B cell (primary cell): ENCODE measurements at regions not wholly inside any gene's neighbourhood (a gene's known extent, or its start where the extent isn't known, plus 50 kb on each side); places are given as distances from the start of the nearest gene placed in this dataset.

Experiments
- ATAC-seq: fragments of 200-7000 bp; cut with Tn5 transposase; one replicate; pipeline ENCODE4 v1.10.0; 2021; ENCODE audit warnings: low read depth, mild to moderate bottlenecking, moderate number of reproducible peaks, moderate library complexity
- CTCF ChIA-PET: fragments of 350-600 bp; sonication (Branson Sonifier 250); formaldehyde crosslinking; loops from one replicate; lab custom pipeline; 2021; ENCODE audit warnings: antibody characterized with exemption, inconsistent platforms; lab: Charles Lee
- POLR2A ChIA-PET: fragments of 350-600 bp; sonication (Branson Sonifier 250); formaldehyde crosslinking; loops from one replicate; lab custom pipeline; 2021; ENCODE audit warnings: antibody characterized with exemption; lab: Charles Lee
- DNase-seq: peaks from one replicate; pipeline ENCODE4 v3.0.0; 2013
- H2AFZ ChIP-seq: 2 replicates; pipeline ENCODE4 v1.6.1; 2012; ENCODE audit warnings: mild to moderate bottlenecking, low read depth, low read length; ENCODE audit not compliant: insufficient read depth, poor library complexity, severe bottlenecking
- H3K27ac ChIP-seq, 2 donors: 1 replicate in 1 of 2; 2 replicates in 1 of 2; pipeline ENCODE4 v1.5.1; 2012 to 2013; ENCODE audit warnings: low read length in 2 of 2, mild to moderate bottlenecking in 2 of 2, moderate library complexity in 1 of 2
- H3K27me3 ChIP-seq, 4 experiments: fragments of 200-600 bp in 1 of 4; sonication (generic) in 1 of 4; replicated peaks in 1 of 4; 1 replicate in 2 of 4; 2 replicates in 2 of 4; pipeline versions ENCODE4 v1.6.1 to v1.7.0; 2013 to 2016; ENCODE audit warnings: low read length in 3 of 4, mild to moderate bottlenecking in 2 of 4, mixed read lengths in 1 of 4, moderate library complexity in 1 of 4; ENCODE audit not compliant: insufficient read depth in 4 of 4, control insufficient read depth in 3 of 4; ENCODE audit errors: control extremely low read depth in 1 of 4
- H3K36me3 ChIP-seq, 2 experiments: replicated peaks in 1 of 2; 1 replicate in 1 of 2; 2 replicates in 1 of 2; pipeline versions ENCODE4 v1.6.1 to v1.7.1; 2013; ENCODE audit warnings: low read length in 1 of 2; ENCODE audit not compliant: insufficient read depth in 2 of 2, control insufficient read depth in 1 of 2; ENCODE audit errors: control extremely low read depth in 1 of 2, extremely low read depth in 1 of 2
- H3K4me1 ChIP-seq, 2 donors: fragments of 200-600 bp in 1 of 2; sonication (generic) in 1 of 2; 1 replicate in 1 of 2; 2 replicates in 1 of 2; pipeline versions ENCODE4 v1.5.1 to v1.6.1; 2013 to 2017; ENCODE audit warnings: low read length in 2 of 2; ENCODE audit not compliant: control insufficient read depth in 2 of 2, insufficient read depth in 2 of 2
- H3K4me2 ChIP-seq: replicated peaks from 2 replicates; pipeline ENCODE3; 2012; ENCODE audit warnings: mild to moderate bottlenecking, low read depth, low read length; ENCODE audit not compliant: poor library complexity, severe bottlenecking
- H3K4me3 ChIP-seq, 5 experiments: fragments of 200-600 bp in 1 of 5; sonication (generic) in 1 of 5; 1 replicate in 3 of 5; 2 replicates in 2 of 5; pipeline versions ENCODE4 v1.5.1 to v1.7.0; 2011 to 2016; ENCODE audit warnings: low read length in 4 of 5, mild to moderate bottlenecking in 4 of 5, low read depth in 2 of 5, control low read depth in 1 of 5, moderate library complexity in 1 of 5; ENCODE audit not compliant: insufficient read depth in 1 of 5; ENCODE audit errors: control extremely low read depth in 1 of 5, extremely low read depth in 1 of 5
- H3K79me2 ChIP-seq: fragments of 200-600 bp; sonication (generic); one replicate; pipeline ENCODE4 v1.6.0; 2016; ENCODE audit warnings: low read length; ENCODE audit not compliant: control insufficient read depth, insufficient read depth
- H3K9ac ChIP-seq: fragments of 200-600 bp; sonication (generic); 2 replicates; pipeline ENCODE4 v1.6.1; 2017; ENCODE audit warnings: mild to moderate bottlenecking, low read length, moderate library complexity
- H3K9me3 ChIP-seq, 3 donors: one replicate each; pipeline versions ENCODE4 v1.6.1 to v1.7.1; 2013; ENCODE audit warnings: low read length in 2 of 3; ENCODE audit not compliant: control insufficient read depth in 2 of 3, insufficient read depth in 1 of 3; ENCODE audit errors: control extremely low read depth in 1 of 3
- H4K20me1 ChIP-seq: 2 replicates; pipeline ENCODE4 v1.6.0; 2012; ENCODE audit warnings: mild to moderate bottlenecking, low read length; ENCODE audit not compliant: insufficient read depth, control insufficient read depth, poor library complexity, severe bottlenecking
- H3K27ac Mint-ChIP-seq: one replicate; pipeline ENCODE4 v1.8.0; 2021; ENCODE audit warnings: mixed read lengths
- H3K27me3 Mint-ChIP-seq: one replicate; pipeline ENCODE4 v1.8.0; 2021; ENCODE audit warnings: mixed read lengths
- H3K4me1 Mint-ChIP-seq: one replicate; pipeline ENCODE4 v1.8.0; 2021; ENCODE audit warnings: mixed read lengths
- H3K4me3 Mint-ChIP-seq: one replicate; pipeline ENCODE4 v1.8.0; 2021; ENCODE audit warnings: mixed read lengths
- H3K9me3 Mint-ChIP-seq: one replicate; pipeline ENCODE4 v1.8.0; 2022; ENCODE audit warnings: mixed read lengths; ENCODE audit not compliant: insufficient read depth
- CTCF ChIP-seq: fragments of 200-600 bp; IDR thresholded peaks from one replicate; pipeline ENCODE4 v1.8.0; 2022; ENCODE audit warnings: antibody characterized with exemption, mild to moderate bottlenecking
- EZH2 ChIP-seq: IDR thresholded peaks from 2 replicates; pipeline ENCODE4 v1.6.1; 2012; ENCODE audit warnings: borderline replicate concordance, low read depth, mild to moderate bottlenecking, moderate library complexity, low read length; ENCODE audit not compliant: insufficient read depth, poor library complexity, severe bottlenecking
- WGBS: methylation state at CpG from one replicate; pipeline ENCODE4 v1.1.5; 2013; ENCODE audit warnings: missing lambda C conversion rate; ENCODE audit not compliant: insufficient coverage; 5-methylcytosine and 5-hydroxymethylcytosine counted together
- intact Hi-C: fragments of 100-400 bp; cut with micrococcal nuclease; formaldehyde crosslinking; loops from one replicate; pipeline ENCODE4 v1.10.0; 2022

GRCh38 chr5:173463207-173463606 is 135.0 kb upstream of the STC2 start:
- H3K4me1 Mint-ChIP-seq = no peaks in the 10 kb centered on the region
- no peak overlapping the region for H3K27ac ChIP-seq
- H3K36me3 ChIP-seq = no peaks in the 10 kb centered on the region
- no peaks in the 10 kb centered on the region for H4K20me1 ChIP-seq
- WGBS = 67% methylated on average over 1 of the region's 3 CpGs
- no peak overlapping the region for H3K27ac Mint-ChIP-seq
- no peak for TF ChIP-seq EZH2
- TF ChIP-seq CTCF = no peak
- no peaks in the 10 kb centered on the region for H3K79me2 ChIP-seq
- H2AFZ ChIP-seq = no peak overlapping the region
- no peak overlapping the region for H3K4me3 ChIP-seq
- no peak overlapping the region for H3K4me3 Mint-ChIP-seq
- DNase-seq (no peak), ATAC-seq (no peak)
- no peaks in the 10 kb centered on the region for H3K4me1 ChIP-seq
- ChIA-PET CTCF (no interaction called here), POLR2A (no interaction called here)
- intact Hi-C loops = no loop called here
- no peak overlapping the region for H3K4me2 ChIP-seq
- H3K27me3 ChIP-seq = peaks cover 0 to 8% (median 0%) of the 10 kb centered on the region in 4 experiments
- H3K9me3 ChIP-seq = peaks cover 0 to 13% (median 2%) of the 10 kb centered on the region in 3 donors
- no peak overlapping the region for H3K9ac ChIP-seq
- H3K27me3 Mint-ChIP-seq = peaks cover 11% of the 10 kb centered on the region
- H3K9me3 Mint-ChIP-seq = peaks cover 8% of the 10 kb centered on the region

- no peak overlapping the region for H3K27ac Mint-ChIP-seq
- no peaks in the 10 kb centered on the region for H3K79me2 ChIP-seq
- no peak for TF ChIP-seq CTCF
- TF ChIP-seq EZH2 = no peak
- H3K36me3 ChIP-seq = no peaks in the 10 kb centered on the region
- no peak overlapping the region for H3K4me2 ChIP-seq
- ChIA-PET CTCF (no interaction called here), POLR2A (no interaction called here)
- 64% methylated on average over 10 of the region's 10 CpGs for WGBS
- H3K27me3 Mint-ChIP-seq = peaks cover 10% of the 10 kb centered on the region
- no peaks in the 10 kb centered on the region for H4K20me1 ChIP-seq
- H3K4me3 ChIP-seq = no peak overlapping the region
- no peak overlapping the region for H3K9ac ChIP-seq
- no peaks in the 10 kb centered on the region for H3K4me1 Mint-ChIP-seq
- H3K9me3 Mint-ChIP-seq = peaks cover 2% of the 10 kb centered on the region
- no peak overlapping the region for H3K4me3 Mint-ChIP-seq
- no peaks in the 10 kb centered on the region for H3K27me3 ChIP-seq
- no peak for ATAC-seq
- intact Hi-C loops = no loop called here
- H3K9me3 ChIP-seq = peaks cover 0 to under 1% (median 0%) of the 10 kb centered on the region in 3 donors
- no peak overlapping the region for H2AFZ ChIP-seq
- no peak overlapping the region for H3K27ac ChIP-seq
- no peak for DNase-seq
- H3K4me1 ChIP-seq = no peaks in the 10 kb centered on the region
Measured at GRCh38 chr5:173458828-173459609, 130.8 kb upstream of the STC2 start.
